ENCODE measurements at regions not wholly inside any gene's neighbourhood (a gene's known extent, or its start where the extent isn't known, plus 50 kb on each side); places are given as distances from the start of the nearest gene placed in this dataset.

GRCh38 chr4:163852246-163852645 is 357.8 kb downstream of the TMA16 start:
- H3K4me1 ChIP-seq (ENCODE audit: control insufficient read depth in 2 of 2, insufficient read depth in 2 of 2, low read length in 2 of 2) = no peaks in the 10 kb centered on the region
- no peaks in the 10 kb centered on the region for H3K36me3 ChIP-seq (ENCODE audit: control insufficient read depth in 2 of 2, insufficient read depth in 2 of 2, low read length in 1 of 2)

GRCh38 chr4:163857903-163858302 is 363.4 kb downstream of the TMA16 start:
- H3K9me3 ChIP-seq (ENCODE audit: control insufficient read depth in 2 of 2, insufficient read depth in 1 of 2, low read length in 1 of 2) = no peaks in the 10 kb centered on the region
- no peaks in the 10 kb centered on the region for H3K36me3 ChIP-seq (ENCODE audit: control insufficient read depth in 2 of 2, insufficient read depth in 2 of 2, low read length in 1 of 2)
- no peak for DNase-seq (ENCODE audit: low read depth in 6 of 9, low spot score in 9 of 9)
- 63% methylated on average over 3 of the region's 3 CpGs for WGBS
- H3K27ac ChIP-seq (ENCODE audit: low read depth in 1 of 2, low read length in 1 of 2) = no peak overlapping the region
- H3K4me3 ChIP-seq (ENCODE audit: low read length in 2 of 2) = no peak overlapping the region
- H3K27me3 ChIP-seq (ENCODE audit: control insufficient read depth in 2 of 2, insufficient read depth in 1 of 2, low read length in 1 of 2) = no peaks in the 10 kb centered on the region
- H3K4me1 ChIP-seq (ENCODE audit: control insufficient read depth in 2 of 2, insufficient read depth in 2 of 2, low read length in 2 of 2) = no peaks in the 10 kb centered on the region

More at GRCh38 chr4:163852246-163852645, 357.8 kb downstream of the TMA16 start:
- Histone ChIP-seq H3K27ac (ENCODE audit: low read depth in 1 of 2, low read length in 1 of 2) (no peak overlapping the region), H3K4me3 (ENCODE audit: low read length in 2 of 2) (no peak overlapping the region), H3K27me3 (ENCODE audit: control insufficient read depth in 2 of 2, insufficient read depth in 1 of 2, low read length in 1 of 2) (no peaks in the 10 kb centered on the region), H3K9me3 (ENCODE audit: control insufficient read depth in 2 of 2, insufficient read depth in 1 of 2, low read length in 1 of 2) (no peaks in the 10 kb centered on the region)
- WGBS = 94% methylated on average over 3 of the region's 3 CpGs
- DNase-seq (ENCODE audit: low read depth in 6 of 9, low spot score in 9 of 9) = no peak

DNA sequence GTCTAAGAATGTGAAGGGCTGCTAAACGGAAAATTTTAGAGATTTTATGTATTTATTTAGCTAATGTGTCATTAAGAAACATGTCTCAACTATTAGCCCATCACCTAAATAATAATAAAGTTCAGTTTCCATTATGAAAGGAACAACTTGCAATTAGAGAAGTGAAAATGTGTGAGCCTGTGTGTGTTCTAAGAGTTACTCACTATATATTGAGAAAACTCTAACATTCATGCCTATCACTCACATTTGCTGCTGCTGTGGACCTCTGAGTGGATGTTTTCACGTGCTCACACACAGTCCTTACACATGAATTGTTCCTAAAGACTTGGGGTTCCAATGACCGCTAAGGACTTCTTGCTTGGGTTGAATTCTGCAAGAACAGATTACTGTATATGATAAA is 364.0 kb downstream of the TMA16 start:
- 68% methylated on average over 3 of the region's 3 CpGs for WGBS
- no peak overlapping the region for H3K4me3 ChIP-seq (ENCODE audit: low read length in 2 of 2)
- no peaks in the 10 kb centered on the region for H3K27me3 ChIP-seq (ENCODE audit: control insufficient read depth in 2 of 2, insufficient read depth in 1 of 2, low read length in 1 of 2)
- no peaks in the 10 kb centered on the region for H3K36me3 ChIP-seq (ENCODE audit: control insufficient read depth in 2 of 2, insufficient read depth in 2 of 2, low read length in 1 of 2)
- DNase-seq (ENCODE audit: low read depth in 6 of 9, low spot score in 9 of 9) = no peak
- H3K27ac ChIP-seq (ENCODE audit: low read depth in 1 of 2, low read length in 1 of 2) = no peak overlapping the region
- no peaks in the 10 kb centered on the region for H3K9me3 ChIP-seq (ENCODE audit: control insufficient read depth in 2 of 2, insufficient read depth in 1 of 2, low read length in 1 of 2)
- no peaks in the 10 kb centered on the region for H3K4me1 ChIP-seq (ENCODE audit: control insufficient read depth in 2 of 2, insufficient read depth in 2 of 2, low read length in 2 of 2)

DNA sequence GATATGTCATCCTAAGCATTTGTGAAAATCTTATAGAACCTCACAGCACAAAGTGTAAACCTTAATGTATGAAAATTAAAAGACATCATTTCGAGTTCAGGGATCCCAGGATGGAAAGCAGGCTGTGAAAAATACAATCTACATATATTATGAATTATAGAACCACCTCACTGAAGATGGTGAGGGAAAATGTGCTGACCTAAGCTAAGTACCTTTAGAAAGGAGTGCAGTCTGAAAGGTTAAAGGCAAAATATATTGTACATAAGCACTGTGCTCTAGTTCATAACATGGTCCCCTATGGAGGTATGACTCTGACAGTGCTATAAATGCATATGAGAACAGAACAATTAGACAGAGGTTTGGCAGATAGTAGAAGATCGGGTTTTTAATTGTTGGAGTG is 368.6 kb downstream of the TMA16 start:
- H3K27ac ChIP-seq (ENCODE audit: low read depth in 1 of 2, low read length in 1 of 2) = no peak overlapping the region
- H3K4me3 ChIP-seq (ENCODE audit: low read length in 2 of 2) = no peak overlapping the region
- H3K9me3 ChIP-seq (ENCODE audit: control insufficient read depth in 2 of 2, insufficient read depth in 1 of 2, low read length in 1 of 2) = no peaks in the 10 kb centered on the region
- no peaks in the 10 kb centered on the region for H3K4me1 ChIP-seq (ENCODE audit: control insufficient read depth in 2 of 2, insufficient read depth in 2 of 2, low read length in 2 of 2)
- 73% methylated on average over 2 of the region's 2 CpGs for WGBS
- H3K27me3 ChIP-seq (ENCODE audit: control insufficient read depth in 2 of 2, insufficient read depth in 1 of 2, low read length in 1 of 2) = no peaks in the 10 kb centered on the region
- no peak for DNase-seq (ENCODE audit: low read depth in 6 of 9, low spot score in 9 of 9)
- no peaks in the 10 kb centered on the region for H3K36me3 ChIP-seq (ENCODE audit: control insufficient read depth in 2 of 2, insufficient read depth in 2 of 2, low read length in 1 of 2)

DNA sequence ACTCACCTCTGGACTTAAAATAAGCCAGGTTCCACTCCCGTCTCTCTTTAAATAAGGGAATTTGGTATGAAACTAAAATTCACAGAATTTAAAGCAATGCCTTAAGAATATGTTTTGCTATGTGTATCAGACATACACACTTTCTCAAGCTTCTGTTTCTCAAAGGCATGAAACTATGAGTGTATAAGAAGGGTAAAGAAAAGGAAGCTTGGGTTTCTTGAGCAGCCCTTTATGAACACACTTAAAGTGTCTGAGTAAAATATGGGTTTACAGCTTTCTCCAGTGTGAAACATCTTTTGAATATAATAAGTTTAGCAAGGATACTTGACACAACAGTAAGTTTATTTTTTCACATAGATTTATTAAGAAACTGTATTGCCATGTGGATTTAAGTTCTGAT is 370.5 kb downstream of the TMA16 start:
- no peak for DNase-seq (ENCODE audit: low read depth in 6 of 9, low spot score in 9 of 9)
- Histone ChIP-seq H3K27ac (ENCODE audit: low read depth in 1 of 2, low read length in 1 of 2) (no peak overlapping the region), H3K4me3 (ENCODE audit: low read length in 2 of 2) (no peak overlapping the region), H3K9me3 (ENCODE audit: control insufficient read depth in 2 of 2, insufficient read depth in 1 of 2, low read length in 1 of 2) (no peaks in the 10 kb centered on the region), H3K36me3 (ENCODE audit: control insufficient read depth in 2 of 2, insufficient read depth in 2 of 2, low read length in 1 of 2) (no peaks in the 10 kb centered on the region), H3K4me1 (ENCODE audit: control insufficient read depth in 2 of 2, insufficient read depth in 2 of 2, low read length in 2 of 2) (no peaks in the 10 kb centered on the region), H3K27me3 (ENCODE audit: control insufficient read depth in 2 of 2, insufficient read depth in 1 of 2, low read length in 1 of 2) (no peaks in the 10 kb centered on the region)
- 94% methylated on average over 1 of the region's 1 CpG for WGBS

DNA sequence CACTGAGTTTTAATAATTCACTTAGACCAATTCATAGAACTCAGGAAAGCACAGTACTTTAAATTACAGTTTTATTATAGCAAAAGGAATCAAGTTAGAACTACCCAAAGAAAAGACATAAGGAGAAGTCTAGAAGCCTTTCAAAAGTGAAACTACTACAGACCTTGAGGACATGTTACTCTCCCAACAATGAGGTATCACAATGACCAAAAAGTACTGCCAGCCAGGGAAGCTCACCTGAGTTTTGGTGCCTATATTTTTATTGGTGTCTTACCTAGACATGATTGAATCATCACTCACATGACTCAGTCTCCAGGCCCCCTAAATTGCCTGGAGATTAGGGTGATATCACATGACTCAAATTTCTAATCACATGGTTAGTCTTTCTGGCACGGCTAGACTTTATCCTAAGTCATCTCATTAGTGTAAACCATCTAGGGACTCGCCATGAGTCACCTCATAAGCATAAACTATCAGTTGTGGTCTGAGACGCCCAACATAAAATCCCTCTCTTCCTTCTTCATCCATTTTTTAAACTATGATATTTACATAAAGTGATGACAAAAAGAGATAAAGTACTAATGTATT is 372.3 kb downstream of the TMA16 start:
- no peak overlapping the region for H3K27ac ChIP-seq (ENCODE audit: low read depth in 1 of 2, low read length in 1 of 2)
- no peak overlapping the region for H3K4me3 ChIP-seq (ENCODE audit: low read length in 2 of 2)
- no peaks in the 10 kb centered on the region for H3K36me3 ChIP-seq (ENCODE audit: control insufficient read depth in 2 of 2, insufficient read depth in 2 of 2, low read length in 1 of 2)
- no peaks in the 10 kb centered on the region for H3K9me3 ChIP-seq (ENCODE audit: control insufficient read depth in 2 of 2, insufficient read depth in 1 of 2, low read length in 1 of 2)
- 91% methylated on average over 3 of the region's 3 CpGs for WGBS
- no peaks in the 10 kb centered on the region for H3K27me3 ChIP-seq (ENCODE audit: control insufficient read depth in 2 of 2, insufficient read depth in 1 of 2, low read length in 1 of 2)
- DNase-seq (ENCODE audit: low read depth in 6 of 9, low spot score in 9 of 9) = no peak
- H3K4me1 ChIP-seq (ENCODE audit: control insufficient read depth in 2 of 2, insufficient read depth in 2 of 2, low read length in 2 of 2) = no peaks in the 10 kb centered on the region

- no peak for DNase-seq (ENCODE audit: low read depth in 6 of 9, low spot score in 9 of 9)
- Histone ChIP-seq H3K27ac (ENCODE audit: low read depth in 1 of 2, low read length in 1 of 2) (no peak overlapping the region), H3K36me3 (ENCODE audit: control insufficient read depth in 2 of 2, insufficient read depth in 2 of 2, low read length in 1 of 2) (no peaks in the 10 kb centered on the region), H3K27me3 (ENCODE audit: control insufficient read depth in 2 of 2, insufficient read depth in 1 of 2, low read length in 1 of 2) (no peaks in the 10 kb centered on the region), H3K9me3 (ENCODE audit: control insufficient read depth in 2 of 2, insufficient read depth in 1 of 2, low read length in 1 of 2) (no peaks in the 10 kb centered on the region), H3K4me3 (ENCODE audit: low read length in 2 of 2) (no peak overlapping the region), H3K4me1 (ENCODE audit: control insufficient read depth in 2 of 2, insufficient read depth in 2 of 2, low read length in 2 of 2) (no peaks in the 10 kb centered on the region)
- WGBS = 94% methylated on average over 2 of the region's 2 CpGs
Observed at GRCh38 chr4:163868445-163868844, 374.0 kb downstream of the TMA16 start.

DNA sequence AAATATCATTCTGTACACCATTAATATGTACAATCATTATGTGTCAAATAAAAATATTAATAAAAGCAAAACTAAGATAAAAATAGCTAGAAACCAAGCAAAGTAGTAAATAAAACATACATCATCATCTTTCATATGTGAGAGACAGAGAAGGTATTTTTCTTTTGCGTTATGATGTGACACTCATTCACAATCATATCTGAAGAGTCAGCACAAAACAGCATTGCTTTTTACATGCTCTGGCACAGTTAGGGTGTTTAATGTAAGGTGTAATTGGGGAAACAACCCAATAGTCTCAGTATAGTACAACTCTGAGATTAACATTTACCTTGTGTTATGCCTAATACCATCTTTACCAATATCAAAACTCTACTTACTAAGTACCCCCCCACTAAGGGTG is 376.6 kb downstream of the TMA16 start:
- Histone ChIP-seq H3K36me3 (ENCODE audit: control insufficient read depth in 2 of 2, insufficient read depth in 2 of 2, low read length in 1 of 2) (no peaks in the 10 kb centered on the region), H3K9me3 (ENCODE audit: control insufficient read depth in 2 of 2, insufficient read depth in 1 of 2, low read length in 1 of 2) (no peaks in the 10 kb centered on the region), H3K27ac (ENCODE audit: low read depth in 1 of 2, low read length in 1 of 2) (no peak overlapping the region), H3K4me1 (ENCODE audit: control insufficient read depth in 2 of 2, insufficient read depth in 2 of 2, low read length in 2 of 2) (no peaks in the 10 kb centered on the region), H3K4me3 (ENCODE audit: low read length in 2 of 2) (no peak overlapping the region), H3K27me3 (ENCODE audit: control insufficient read depth in 2 of 2, insufficient read depth in 1 of 2, low read length in 1 of 2) (no peaks in the 10 kb centered on the region)
- 97% methylated on average over 1 of the region's 1 CpG for WGBS
- no peak for DNase-seq (ENCODE audit: low read depth in 6 of 9, low spot score in 9 of 9)

- Histone ChIP-seq H3K9me3 (ENCODE audit: control insufficient read depth in 2 of 2, insufficient read depth in 1 of 2, low read length in 1 of 2) (no peaks in the 10 kb centered on the region), H3K27me3 (ENCODE audit: control insufficient read depth in 2 of 2, insufficient read depth in 1 of 2, low read length in 1 of 2) (no peaks in the 10 kb centered on the region), H3K4me3 (ENCODE audit: low read length in 2 of 2) (no peak overlapping the region), H3K27ac (ENCODE audit: low read depth in 1 of 2, low read length in 1 of 2) (no peak overlapping the region), H3K36me3 (ENCODE audit: control insufficient read depth in 2 of 2, insufficient read depth in 2 of 2, low read length in 1 of 2) (no peaks in the 10 kb centered on the region), H3K4me1 (ENCODE audit: control insufficient read depth in 2 of 2, insufficient read depth in 2 of 2, low read length in 2 of 2) (no peaks in the 10 kb centered on the region)
- 86% methylated on average over 4 of the region's 4 CpGs for WGBS
- no peak for DNase-seq (ENCODE audit: low read depth in 6 of 9, low spot score in 9 of 9)
Observed at GRCh38 chr4:163875327-163875726, 380.8 kb downstream of the TMA16 start.

Data from thymus (tissue), 11 donors.